ENCODE measurements at regions not wholly inside any gene's neighbourhood (a gene's known extent, or its start where the extent isn't known, plus 50 kb on each side); places are given as distances from the start of the nearest gene placed in this dataset.

DNA sequence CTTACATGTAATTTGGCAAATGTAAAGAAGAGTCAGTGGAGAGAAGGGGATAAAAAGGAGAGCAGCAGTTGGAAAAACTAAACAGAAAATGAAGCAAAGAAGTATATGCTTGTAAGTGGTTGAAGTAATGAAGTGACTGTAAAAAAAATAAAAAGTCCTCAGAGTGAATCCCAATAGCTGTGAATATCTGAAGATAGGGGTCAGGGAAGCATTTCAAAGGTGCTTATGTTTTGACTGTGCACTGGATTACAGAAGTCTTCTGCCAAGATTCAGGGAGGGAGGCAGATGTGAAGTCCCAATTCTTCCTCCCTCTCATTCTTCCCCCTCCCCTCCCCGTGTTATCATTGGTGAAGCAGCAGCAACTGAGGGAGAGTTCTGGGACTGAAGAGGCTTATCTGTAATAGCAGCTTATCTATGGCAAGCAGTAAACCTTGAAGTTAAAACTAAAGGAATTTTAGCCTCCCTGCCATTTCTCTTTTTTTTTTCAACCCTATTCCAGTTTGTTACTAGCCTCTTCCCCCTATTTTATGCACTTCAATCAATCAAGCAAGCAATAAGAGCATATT lies 597.9 kb downstream of the IGSF11 start (continued):
- TF ChIP-seq KAT7 (CRISPR knock-in tag; IDR thresholded peaks at IDR 0.05; ENCODE audit: borderline replicate concordance) (no peak), NEUROD1 (IDR thresholded peaks at IDR 0.05; ENCODE audit: borderline replicate concordance, low read depth, low read length, partially characterized antibody) (peak; percentile 51), ZNF77 (CRISPR knock-in tag; IDR thresholded peaks at IDR 0.05) (no peak), SMC3 (conservative IDR thresholded peaks at IDR 0.05; ENCODE audit: insufficient read depth, low read depth, low read length) (no peak), EWSR1 (IDR thresholded peaks at IDR 0.05; ENCODE audit: borderline replicate concordance, low read depth, partially characterized antibody) (no peak), ELF4 (CRISPR knock-in tag; IDR thresholded peaks at IDR 0.05) (0 out of 2 replicates have a peak, but pooled peaks have one; percentile 29), ZNF140 (CRISPR knock-in tag; IDR thresholded peaks at IDR 0.05) (no peak), MYC (IDR thresholded peaks at IDR 0.05; ENCODE audit: low read depth, low read length) (no peak), MYC (CRISPR knock-in tag; IDR thresholded peaks at IDR 0.05; ENCODE audit: borderline replicate concordance, low read depth) (no peak), ILF3 (IDR thresholded peaks at IDR 0.05; ENCODE audit: borderline replicate concordance) (no peak), ZNF444 (CRISPR knock-in tag; IDR thresholded peaks at IDR 0.05) (no peak), CXXC5 (CRISPR knock-in tag; IDR thresholded peaks at IDR 0.05) (0 out of 2 replicates have a peak, but pooled peaks have one; percentile 34), ZNF24 (IDR thresholded peaks at IDR 0.05) (peak; percentile 83), NR2F6 (CRISPR knock-in tag; IDR thresholded peaks at IDR 0.05) (no peak), DNMT1 (IDR thresholded peaks at IDR 0.05) (no peak), NONO (IDR thresholded peaks at IDR 0.05; ENCODE audit: low read depth in 2 of 2, low read length in 1 of 2) (no peak)
- TF ChIP-seq, protein P1, sequence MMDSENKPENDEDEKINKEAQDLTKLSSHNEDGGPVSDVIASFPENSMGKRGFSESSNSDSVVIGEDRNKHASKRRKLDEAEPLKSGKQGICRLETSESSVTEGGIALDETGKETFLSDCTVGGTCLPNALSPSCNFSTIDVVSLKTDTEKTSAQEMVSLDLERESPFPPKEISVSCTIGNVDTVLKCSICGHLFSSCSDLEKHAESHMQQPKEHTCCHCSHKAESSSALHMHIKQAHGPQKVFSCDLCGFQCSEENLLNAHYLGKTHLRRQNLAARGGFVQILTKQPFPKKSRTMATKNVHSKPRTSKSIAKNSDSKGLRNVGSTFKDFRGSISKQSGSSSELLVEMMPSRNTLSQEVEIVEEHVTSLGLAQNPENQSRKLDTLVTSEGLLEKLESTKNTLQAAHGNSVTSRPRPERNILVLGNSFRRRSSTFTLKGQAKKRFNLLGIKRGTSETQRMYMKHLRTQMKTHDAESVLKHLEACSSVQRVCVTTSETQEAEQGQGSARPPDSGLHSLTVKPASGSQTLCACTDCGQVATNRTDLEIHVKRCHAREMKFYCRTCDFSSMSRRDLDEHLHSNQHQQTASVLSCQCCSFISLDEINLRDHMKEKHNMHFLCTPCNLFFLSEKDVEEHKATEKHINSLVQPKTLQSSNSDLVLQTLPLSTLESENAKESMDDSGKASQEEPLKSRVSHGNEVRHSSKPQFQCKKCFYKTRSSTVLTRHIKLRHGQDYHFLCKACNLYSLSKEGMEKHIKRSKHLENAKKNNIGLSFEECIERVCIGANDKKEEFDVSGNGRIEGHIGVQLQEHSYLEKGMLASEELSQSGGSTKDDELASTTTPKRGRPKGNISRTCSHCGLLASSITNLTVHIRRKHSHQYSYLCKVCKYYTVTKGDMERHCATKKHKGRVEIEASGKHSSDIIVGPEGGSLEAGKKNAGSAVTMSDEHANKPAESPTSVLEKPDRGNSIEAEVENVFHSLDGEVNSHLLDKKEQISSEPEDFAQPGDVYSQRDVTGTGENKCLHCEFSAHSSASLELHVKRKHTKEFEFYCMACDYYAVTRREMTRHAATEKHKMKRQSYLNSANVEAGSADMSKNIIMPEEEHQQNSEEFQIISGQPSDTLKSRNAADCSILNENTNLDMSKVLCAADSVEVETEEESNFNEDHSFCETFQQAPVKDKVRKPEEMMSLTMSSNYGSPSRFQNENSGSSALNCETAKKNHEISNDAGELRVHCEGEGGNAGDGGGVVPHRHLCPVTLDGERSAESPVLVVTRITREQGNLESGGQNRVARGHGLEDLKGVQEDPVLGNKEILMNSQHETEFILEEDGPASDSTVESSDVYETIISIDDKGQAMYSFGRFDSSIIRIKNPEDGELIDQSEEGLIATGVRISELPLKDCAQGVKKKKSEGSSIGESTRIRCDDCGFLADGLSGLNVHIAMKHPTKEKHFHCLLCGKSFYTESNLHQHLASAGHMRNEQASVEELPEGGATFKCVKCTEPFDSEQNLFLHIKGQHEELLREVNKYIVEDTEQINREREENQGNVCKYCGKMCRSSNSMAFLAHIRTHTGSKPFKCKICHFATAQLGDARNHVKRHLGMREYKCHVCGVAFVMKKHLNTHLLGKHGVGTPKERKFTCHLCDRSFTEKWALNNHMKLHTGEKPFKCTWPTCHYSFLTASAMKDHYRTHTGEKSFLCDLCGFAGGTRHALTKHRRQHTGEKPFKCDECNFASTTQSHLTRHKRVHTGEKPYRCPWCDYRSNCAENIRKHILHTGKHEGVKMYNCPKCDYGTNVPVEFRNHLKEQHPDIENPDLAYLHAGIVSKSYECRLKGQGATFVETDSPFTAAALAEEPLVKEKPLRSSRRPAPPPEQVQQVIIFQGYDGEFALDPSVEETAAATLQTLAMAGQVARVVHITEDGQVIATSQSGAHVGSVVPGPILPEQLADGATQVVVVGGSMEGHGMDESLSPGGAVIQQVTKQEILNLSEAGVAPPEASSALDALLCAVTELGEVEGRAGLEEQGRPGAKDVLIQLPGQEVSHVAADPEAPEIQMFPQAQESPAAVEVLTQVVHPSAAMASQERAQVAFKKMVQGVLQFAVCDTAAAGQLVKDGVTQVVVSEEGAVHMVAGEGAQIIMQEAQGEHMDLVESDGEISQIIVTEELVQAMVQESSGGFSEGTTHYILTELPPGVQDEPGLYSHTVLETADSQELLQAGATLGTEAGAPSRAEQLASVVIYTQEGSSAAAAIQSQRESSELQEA (IDR thresholded peaks at IDR 0.05; ENCODE audit: low read depth) = no peak
- TF ChIP-seq, protein P2, sequence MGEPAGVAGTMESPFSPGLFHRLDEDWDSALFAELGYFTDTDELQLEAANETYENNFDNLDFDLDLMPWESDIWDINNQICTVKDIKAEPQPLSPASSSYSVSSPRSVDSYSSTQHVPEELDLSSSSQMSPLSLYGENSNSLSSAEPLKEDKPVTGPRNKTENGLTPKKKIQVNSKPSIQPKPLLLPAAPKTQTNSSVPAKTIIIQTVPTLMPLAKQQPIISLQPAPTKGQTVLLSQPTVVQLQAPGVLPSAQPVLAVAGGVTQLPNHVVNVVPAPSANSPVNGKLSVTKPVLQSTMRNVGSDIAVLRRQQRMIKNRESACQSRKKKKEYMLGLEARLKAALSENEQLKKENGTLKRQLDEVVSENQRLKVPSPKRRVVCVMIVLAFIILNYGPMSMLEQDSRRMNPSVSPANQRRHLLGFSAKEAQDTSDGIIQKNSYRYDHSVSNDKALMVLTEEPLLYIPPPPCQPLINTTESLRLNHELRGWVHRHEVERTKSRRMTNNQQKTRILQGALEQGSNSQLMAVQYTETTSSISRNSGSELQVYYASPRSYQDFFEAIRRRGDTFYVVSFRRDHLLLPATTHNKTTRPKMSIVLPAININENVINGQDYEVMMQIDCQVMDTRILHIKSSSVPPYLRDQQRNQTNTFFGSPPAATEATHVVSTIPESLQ (CRISPR knock-in tag; IDR thresholded peaks at IDR 0.05) = no peak
- TF ChIP-seq, protein P3, sequence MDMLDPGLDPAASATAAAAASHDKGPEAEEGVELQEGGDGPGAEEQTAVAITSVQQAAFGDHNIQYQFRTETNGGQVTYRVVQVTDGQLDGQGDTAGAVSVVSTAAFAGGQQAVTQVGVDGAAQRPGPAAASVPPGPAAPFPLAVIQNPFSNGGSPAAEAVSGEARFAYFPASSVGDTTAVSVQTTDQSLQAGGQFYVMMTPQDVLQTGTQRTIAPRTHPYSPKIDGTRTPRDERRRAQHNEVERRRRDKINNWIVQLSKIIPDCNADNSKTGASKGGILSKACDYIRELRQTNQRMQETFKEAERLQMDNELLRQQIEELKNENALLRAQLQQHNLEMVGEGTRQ (CRISPR knock-in tag; IDR thresholded peaks at IDR 0.05) = no peak

All from K562 (cell line).